B cell (primary cell): ENCODE measurements at regions not wholly inside any gene's neighbourhood (a gene's known extent, or its start where the extent isn't known, plus 50 kb on each side); places are given as distances from the start of the nearest gene placed in this dataset.

Experiments used
- ATAC-seq: fragments of 200-7000 bp; cut with Tn5 transposase; one replicate; pipeline ENCODE4 v1.10.0; 2021; ENCODE audit warnings: low read depth, mild to moderate bottlenecking, moderate number of reproducible peaks, moderate library complexity
- CTCF ChIA-PET: fragments of 350-600 bp; sonication (Branson Sonifier 250); formaldehyde crosslinking; loops from one replicate; lab custom pipeline; 2021; ENCODE audit warnings: antibody characterized with exemption, inconsistent platforms; lab: Charles Lee
- POLR2A ChIA-PET: fragments of 350-600 bp; sonication (Branson Sonifier 250); formaldehyde crosslinking; loops from one replicate; lab custom pipeline; 2021; ENCODE audit warnings: antibody characterized with exemption; lab: Charles Lee
- DNase-seq: peaks from one replicate; pipeline ENCODE4 v3.0.0; 2013
- H2AFZ ChIP-seq: 2 replicates; pipeline ENCODE4 v1.6.1; 2012; ENCODE audit warnings: mild to moderate bottlenecking, low read depth, low read length; ENCODE audit not compliant: insufficient read depth, poor library complexity, severe bottlenecking
- H3K27ac ChIP-seq, 2 donors: 1 replicate in 1 of 2; 2 replicates in 1 of 2; pipeline ENCODE4 v1.5.1; 2012 to 2013; ENCODE audit warnings: low read length in 2 of 2, mild to moderate bottlenecking in 2 of 2, moderate library complexity in 1 of 2
- H3K27me3 ChIP-seq, 4 experiments: fragments of 200-600 bp in 1 of 4; sonication (generic) in 1 of 4; replicated peaks in 1 of 4; 1 replicate in 2 of 4; 2 replicates in 2 of 4; pipeline versions ENCODE4 v1.6.1 to v1.7.0; 2013 to 2016; ENCODE audit warnings: low read length in 3 of 4, mild to moderate bottlenecking in 2 of 4, mixed read lengths in 1 of 4, moderate library complexity in 1 of 4; ENCODE audit not compliant: insufficient read depth in 4 of 4, control insufficient read depth in 3 of 4; ENCODE audit errors: control extremely low read depth in 1 of 4
- H3K36me3 ChIP-seq, 2 experiments: replicated peaks in 1 of 2; 1 replicate in 1 of 2; 2 replicates in 1 of 2; pipeline versions ENCODE4 v1.6.1 to v1.7.1; 2013; ENCODE audit warnings: low read length in 1 of 2; ENCODE audit not compliant: insufficient read depth in 2 of 2, control insufficient read depth in 1 of 2; ENCODE audit errors: control extremely low read depth in 1 of 2, extremely low read depth in 1 of 2
- H3K4me1 ChIP-seq, 2 donors: fragments of 200-600 bp in 1 of 2; sonication (generic) in 1 of 2; 1 replicate in 1 of 2; 2 replicates in 1 of 2; pipeline versions ENCODE4 v1.5.1 to v1.6.1; 2013 to 2017; ENCODE audit warnings: low read length in 2 of 2; ENCODE audit not compliant: control insufficient read depth in 2 of 2, insufficient read depth in 2 of 2
- H3K4me2 ChIP-seq: replicated peaks from 2 replicates; pipeline ENCODE3; 2012; ENCODE audit warnings: mild to moderate bottlenecking, low read depth, low read length; ENCODE audit not compliant: poor library complexity, severe bottlenecking
- H3K4me3 ChIP-seq, 5 experiments: fragments of 200-600 bp in 1 of 5; sonication (generic) in 1 of 5; 1 replicate in 3 of 5; 2 replicates in 2 of 5; pipeline versions ENCODE4 v1.5.1 to v1.7.0; 2011 to 2016; ENCODE audit warnings: low read length in 4 of 5, mild to moderate bottlenecking in 4 of 5, low read depth in 2 of 5, control low read depth in 1 of 5, moderate library complexity in 1 of 5; ENCODE audit not compliant: insufficient read depth in 1 of 5; ENCODE audit errors: control extremely low read depth in 1 of 5, extremely low read depth in 1 of 5
- H3K79me2 ChIP-seq: fragments of 200-600 bp; sonication (generic); one replicate; pipeline ENCODE4 v1.6.0; 2016; ENCODE audit warnings: low read length; ENCODE audit not compliant: control insufficient read depth, insufficient read depth
- H3K9ac ChIP-seq: fragments of 200-600 bp; sonication (generic); 2 replicates; pipeline ENCODE4 v1.6.1; 2017; ENCODE audit warnings: mild to moderate bottlenecking, low read length, moderate library complexity
- H3K9me3 ChIP-seq, 3 donors: one replicate each; pipeline versions ENCODE4 v1.6.1 to v1.7.1; 2013; ENCODE audit warnings: low read length in 2 of 3; ENCODE audit not compliant: control insufficient read depth in 2 of 3, insufficient read depth in 1 of 3; ENCODE audit errors: control extremely low read depth in 1 of 3
- H4K20me1 ChIP-seq: 2 replicates; pipeline ENCODE4 v1.6.0; 2012; ENCODE audit warnings: mild to moderate bottlenecking, low read length; ENCODE audit not compliant: insufficient read depth, control insufficient read depth, poor library complexity, severe bottlenecking
- H3K27ac Mint-ChIP-seq: one replicate; pipeline ENCODE4 v1.8.0; 2021; ENCODE audit warnings: mixed read lengths
- H3K27me3 Mint-ChIP-seq: one replicate; pipeline ENCODE4 v1.8.0; 2021; ENCODE audit warnings: mixed read lengths
- H3K4me1 Mint-ChIP-seq: one replicate; pipeline ENCODE4 v1.8.0; 2021; ENCODE audit warnings: mixed read lengths
- H3K4me3 Mint-ChIP-seq: one replicate; pipeline ENCODE4 v1.8.0; 2021; ENCODE audit warnings: mixed read lengths
- H3K9me3 Mint-ChIP-seq: one replicate; pipeline ENCODE4 v1.8.0; 2022; ENCODE audit warnings: mixed read lengths; ENCODE audit not compliant: insufficient read depth
- CTCF ChIP-seq: fragments of 200-600 bp; IDR thresholded peaks from one replicate; pipeline ENCODE4 v1.8.0; 2022; ENCODE audit warnings: antibody characterized with exemption, mild to moderate bottlenecking
- EZH2 ChIP-seq: IDR thresholded peaks from 2 replicates; pipeline ENCODE4 v1.6.1; 2012; ENCODE audit warnings: borderline replicate concordance, low read depth, mild to moderate bottlenecking, moderate library complexity, low read length; ENCODE audit not compliant: insufficient read depth, poor library complexity, severe bottlenecking
- WGBS: methylation state at CpG from one replicate; pipeline ENCODE4 v1.1.5; 2013; ENCODE audit warnings: missing lambda C conversion rate; ENCODE audit not compliant: insufficient coverage; 5-methylcytosine and 5-hydroxymethylcytosine counted together
- intact Hi-C: fragments of 100-400 bp; cut with micrococcal nuclease; formaldehyde crosslinking; loops from one replicate; pipeline ENCODE4 v1.10.0; 2022

- H3K9me3 Mint-ChIP-seq: no peaks in the 10 kb centered on the region
- no peak for DNase-seq
- H3K27me3 Mint-ChIP-seq: no peaks in the 10 kb centered on the region
- H3K4me3 Mint-ChIP-seq: no peak overlapping the region
- Histone ChIP-seq H3K9ac (no peak overlapping the region), H3K9me3 (peaks cover 0 to 2% (median 0%) of the 10 kb centered on the region in 3 donors), H3K79me2 (no peaks in the 10 kb centered on the region), H3K27ac (no peak overlapping the region), H3K27me3 (no peaks in the 10 kb centered on the region), H2AFZ (no peak overlapping the region), H3K4me2 (no peak overlapping the region), H3K4me3 (no peak overlapping the region), H3K4me1 (peaks cover 0 to 4% of the 10 kb centered on the region in 2 donors), H4K20me1 (no peaks in the 10 kb centered on the region), H3K36me3 (no peaks in the 10 kb centered on the region)
- intact Hi-C loops: no loop called here
- H3K4me1 Mint-ChIP-seq: peaks cover 14% of the 10 kb centered on the region
- ChIA-PET POLR2A (no interaction called here), CTCF (no interaction called here)
- no peak overlapping the region for H3K27ac Mint-ChIP-seq
- no peak for TF ChIP-seq CTCF
- no peak for TF ChIP-seq EZH2
- WGBS: 91% methylated on average over 2 of the region's 2 CpGs
- no peak for ATAC-seq
Observed at GRCh38 chr3:40653001-40653400, 128.2 kb downstream of the ZNF621 start.

- POLR2A ChIA-PET: no interaction called here
- no peaks in the 10 kb centered on the region for H3K27me3 ChIP-seq
- 100% methylated on average over 3 of the region's 3 CpGs for WGBS
- CTCF ChIA-PET: no interaction called here
- peaks cover 14% of the 10 kb centered on the region for H3K4me1 Mint-ChIP-seq
- no peaks in the 10 kb centered on the region for H3K79me2 ChIP-seq
- H3K36me3 ChIP-seq: no peaks in the 10 kb centered on the region
- H3K9me3 Mint-ChIP-seq: no peaks in the 10 kb centered on the region
- TF ChIP-seq CTCF: no peak
- TF ChIP-seq EZH2: no peak
- no peaks in the 10 kb centered on the region for H4K20me1 ChIP-seq
- no peak overlapping the region for H3K4me3 ChIP-seq
- H3K9ac ChIP-seq: no peak overlapping the region
- ATAC-seq: no peak
- no peak overlapping the region for H3K4me2 ChIP-seq
- H3K27ac ChIP-seq: no peak overlapping the region
- intact Hi-C loops: no loop called here
- H3K27me3 Mint-ChIP-seq: no peaks in the 10 kb centered on the region
- H3K27ac Mint-ChIP-seq: no peak overlapping the region
- no peak overlapping the region for H2AFZ ChIP-seq
- peaks cover 0 to 2% (median 0%) of the 10 kb centered on the region in 3 donors for H3K9me3 ChIP-seq
- no peak for DNase-seq
- no peak overlapping the region for H3K4me3 Mint-ChIP-seq
- peaks cover 0 to 4% of the 10 kb centered on the region in 2 donors for H3K4me1 ChIP-seq
Observed at GRCh38 chr3:40653878-40654277, 129.1 kb downstream of the ZNF621 start.
